OCI-LY7 (cell line): ENCODE measurements at regions not wholly inside any gene's neighbourhood (a gene's known extent, or its start where the extent isn't known, plus 50 kb on each side); places are given as distances from the start of the nearest gene placed in this dataset.

Experiments used
- BruUV-seq: library from RNA; stranded (reverse); fragments of 400-500 nt; replicated peaks from 2 replicates; lab custom pipeline; 2021; lab: Mats Ljungman, UMichigan
- CTCF ChIA-PET: fragments of 300-600 bp; sonication (Branson Sonifier 250); formaldehyde crosslinking; loops from one replicate; lab custom pipeline; 2022; ENCODE audit warnings: antibody characterized with exemption; ENCODE audit not compliant: unreplicated experiment; lab: Charles Lee
- POLR2A ChIA-PET: fragments of 300-600 bp; sonication (Branson Sonifier 250); formaldehyde crosslinking; loops from one replicate; lab custom pipeline; 2022; ENCODE audit warnings: antibody characterized with exemption; lab: Charles Lee
- DNase-seq: peaks from one replicate; pipeline ENCODE4 v3.0.0-alpha.2; 2015; ENCODE audit warnings: low spot score
- H2AFZ ChIP-seq: fragments of 200-600 bp; sonication (generic), shearing (Covaris generic); 2 replicates; pipeline ENCODE4 v1.6.1; 2014; ENCODE audit warnings: mild to moderate bottlenecking, antibody characterized with exemption, low read length, moderate library complexity
- H3K27ac ChIP-seq: fragments of 200-600 bp; sonication (generic); 2 replicates; pipeline ENCODE4 v1.5.1; 2014; ENCODE audit warnings: mixed run types, low read depth, mild to moderate bottlenecking, moderate library complexity, low read length, inconsistent platforms; ENCODE audit not compliant: poor library complexity, severe bottlenecking
- H3K36me3 ChIP-seq: fragments of 200-600 bp; sonication (generic); 2 replicates; pipeline ENCODE4 v1.6.1; 2014; ENCODE audit warnings: mild to moderate bottlenecking, antibody characterized with exemption, low read length, moderate library complexity, mixed read lengths; ENCODE audit not compliant: insufficient read depth
- H3K4me1 ChIP-seq: fragments of 200-600 bp; sonication (generic); 2 replicates; pipeline ENCODE4 v1.5.1; 2014; ENCODE audit warnings: mild to moderate bottlenecking, low read length; ENCODE audit not compliant: insufficient read depth, poor library complexity, severe bottlenecking
- H3K4me2 ChIP-seq: fragments of 200-600 bp; sonication (generic); 2 replicates; pipeline ENCODE4 v1.6.1; 2014; ENCODE audit warnings: mild to moderate bottlenecking, low read length
- H3K4me3 ChIP-seq: fragments of 200-600 bp; sonication (generic); 2 replicates; pipeline ENCODE4 v1.5.1; 2014; ENCODE audit warnings: mild to moderate bottlenecking, low read depth, low read length; ENCODE audit not compliant: poor library complexity, severe bottlenecking
- H3K79me2 ChIP-seq: fragments of 200-600 bp; sonication (generic); 2 replicates; pipeline ENCODE4 v1.6.1; 2016; ENCODE audit warnings: low read depth, mild to moderate bottlenecking, low read length, moderate library complexity, mixed read lengths; ENCODE audit not compliant: insufficient read depth
- H3K9me2 ChIP-seq: fragments of 200-600 bp; sonication (generic); 2 replicates; pipeline ENCODE4 v1.6.1; 2016; ENCODE audit warnings: mild to moderate bottlenecking, low read length, mixed read lengths; ENCODE audit not compliant: insufficient read depth
- H3K9me3 ChIP-seq: fragments of 200-600 bp; sonication (generic); 2 replicates; pipeline ENCODE4 v1.6.1; 2014; ENCODE audit warnings: mild to moderate bottlenecking, mixed run types, low read length, mixed read lengths
- H4K20me1 ChIP-seq: fragments of 200-600 bp; sonication (generic); 2 replicates; pipeline ENCODE4 v1.6.1; 2014; ENCODE audit warnings: mild to moderate bottlenecking, antibody characterized with exemption, low read length, moderate library complexity, mixed read lengths; ENCODE audit not compliant: insufficient read depth
- CTCF ChIP-seq: fragments of 200-600 bp; sonication (generic); conservative IDR thresholded peaks from 2 replicates; pipeline ENCODE4 v1.5.1; 2014; ENCODE audit warnings: mild to moderate bottlenecking, antibody characterized with exemption, low read length, moderate library complexity, mixed read lengths
- EZH2phosphoT487 ChIP-seq: fragments of 200-600 bp; sonication (generic); IDR thresholded peaks from 2 replicates; pipeline ENCODE4 v1.6.1; 2018; ENCODE audit warnings: low read depth, borderline replicate concordance, mild to moderate bottlenecking, mixed run types, antibody characterized with exemption, low read length, moderate library complexity, mixed read lengths
- intact Hi-C: fragments of 100-400 bp; cut with micrococcal nuclease; formaldehyde crosslinking; loops from one replicate; pipeline ENCODE4 v1.10.0; 2022; ENCODE audit not compliant: unreplicated experiment

- Histone ChIP-seq H3K9me2 (no peaks in the 10 kb centered on the region), H3K27ac (no peak overlapping the region), H2AFZ (no peak overlapping the region), H3K79me2 (no peaks in the 10 kb centered on the region), H3K4me1 (peaks cover 9% of the 10 kb centered on the region), H3K36me3 (no peaks in the 10 kb centered on the region), H3K4me2 (no peak overlapping the region), H3K4me3 (no peak overlapping the region), H4K20me1 (no peaks in the 10 kb centered on the region), H3K9me3 (no peaks in the 10 kb centered on the region)
- ChIA-PET POLR2A (interaction anchor here (0.9 to 1.1 kb wide), 2 partner anchors 9 to 536 kb away, joined by 3 read pairs; no protein-coding TSS in a partner anchor), CTCF (no interaction called here)
- DNase-seq, result no peak
- intact Hi-C loops, result no loop called here
- BruUV-seq, result no TSS peak
- TF ChIP-seq CTCF, result no peak
- TF ChIP-seq EZH2phosphoT487, result no peak
Observed at GRCh38 chr15:75100679-75101078, 77.3 kb downstream of the PPCDC start.

GRCh38 chr15:75104804-75105557 lies 81.6 kb downstream of the PPCDC start:
- POLR2A ChIA-PET, result interaction anchor here (0.5 to 0.7 kb wide), 3 partner anchors 31 to 68 kb away, joined by 3 to 6 read pairs (median 4); no protein-coding TSS in a partner anchor
- Histone ChIP-seq H3K4me1 (peaks cover 7% of the 10 kb centered on the region), H2AFZ (no peak overlapping the region), H3K4me2 (peak overlapping the region; percentile 19; the same call in 1 of the 2 replicates), H4K20me1 (no peaks in the 10 kb centered on the region), H3K27ac (no peak overlapping the region), H3K36me3 (no peaks in the 10 kb centered on the region), H3K4me3 (no peak overlapping the region), H3K9me2 (no peaks in the 10 kb centered on the region), H3K9me3 (no peaks in the 10 kb centered on the region), H3K79me2 (no peaks in the 10 kb centered on the region)
- no TSS peak for BruUV-seq
- TF ChIP-seq CTCF, result no peak
- TF ChIP-seq EZH2phosphoT487, result no peak
- intact Hi-C loops, result no loop called here
- CTCF ChIA-PET, result no interaction called here
- DNase-seq, result peak; percentile 62

- Histone ChIP-seq H3K9me2 (no peaks in the 10 kb centered on the region), H3K4me2 (no peak overlapping the region), H3K4me3 (no peak overlapping the region), H3K79me2 (no peaks in the 10 kb centered on the region), H4K20me1 (no peaks in the 10 kb centered on the region), H3K9me3 (no peaks in the 10 kb centered on the region), H3K36me3 (no peaks in the 10 kb centered on the region), H3K27ac (no peak overlapping the region), H3K4me1 (peaks cover 7% of the 10 kb centered on the region), H2AFZ (no peak overlapping the region)
- CTCF ChIA-PET, result interaction anchor here (1.0 kb wide), 1 partner anchor 94 kb away, joined by 7 read pairs; the partner anchor contains the start of gene C15orf39
- intact Hi-C loops, result no loop called here
- POLR2A ChIA-PET, result interaction anchor here (0.5 to 1.0 kb wide), 4 partner anchors 9 to 58 kb away, joined by 3 to 4 read pairs (median 4); no protein-coding TSS in a partner anchor
- TF ChIP-seq CTCF (no peak), EZH2phosphoT487 (no peak)
- BruUV-seq, result no TSS peak
- DNase-seq, result no peak
Observed at GRCh38 chr15:75107516-75107907, 84.1 kb downstream of the PPCDC start.
